A204.1 (cell line): ENCODE measurements at regions not wholly inside any gene's neighbourhood (a gene's known extent, or its start where the extent isn't known, plus 50 kb on each side); places are given as distances from the start of the nearest gene placed in this dataset.

ENCODE experiments used
- FAIRE-seq: peaks from 2 replicates; lab custom pipeline; 2012; peaks lifted over from hg19 to GRCh38; lab: Jason Lieb, UNC

GRCh38 chr7:95718577-95719410, 53.6 kb upstream of the DYNC1I1 start:
- peak; percentile 97 for FAIRE-seq

GRCh38 chr7:95716357-95717122, 55.8 kb upstream of the DYNC1I1 start:
- FAIRE-seq, result no peak

- no peak for FAIRE-seq
Observed at GRCh38 chr7:95715274-95715673, 57.1 kb upstream of the DYNC1I1 start.

- FAIRE-seq, result no peak
Observed at GRCh38 chr7:95710711-95711110, 61.6 kb upstream of the DYNC1I1 start.

GRCh38 chr7:95700917-95701316, 71.4 kb upstream of the DYNC1I1 start:
- FAIRE-seq, result no peak

- no peak for FAIRE-seq
Observed at GRCh38 chr7:95694334-95694733, 78.0 kb upstream of the DYNC1I1 start.

- no peak for FAIRE-seq
Observed at GRCh38 chr7:95693551-95694333, 78.6 kb upstream of the DYNC1I1 start.

GRCh38 chr7:95691464-95691863, 80.9 kb upstream of the DYNC1I1 start:
- FAIRE-seq, result no peak

GRCh38 chr7:95690367-95690947, 81.9 kb upstream of the DYNC1I1 start:
- FAIRE-seq, result peak; percentile 91

GRCh38 chr7:95688931-95689495, 83.3 kb upstream of the DYNC1I1 start:
- no peak for FAIRE-seq

- peak; percentile 90 for FAIRE-seq
Observed at GRCh38 chr7:95687759-95688343, 84.5 kb upstream of the DYNC1I1 start.

- FAIRE-seq, result peak; percentile 25
Observed at GRCh38 chr7:95686109-95686508, 86.2 kb upstream of the DYNC1I1 start.

- no peak for FAIRE-seq
Observed at GRCh38 chr7:95684505-95684904, 87.8 kb upstream of the DYNC1I1 start.

- peak; percentile 58 for FAIRE-seq
Observed at GRCh38 chr7:95684037-95684436, 87.7 kb upstream of the PDK4 start.

- FAIRE-seq, result no peak
Observed at GRCh38 chr7:95682913-95683312, 86.6 kb upstream of the PDK4 start.

- no peak for FAIRE-seq
Observed at GRCh38 chr7:95676691-95677090, 80.4 kb upstream of the PDK4 start.

GRCh38 chr7:95675632-95676031, 79.3 kb upstream of the PDK4 start:
- FAIRE-seq, result no peak

GRCh38 chr7:95675016-95675415, 78.7 kb upstream of the PDK4 start:
- no peak for FAIRE-seq

- FAIRE-seq, result no peak
Observed at GRCh38 chr7:95674101-95674500, 77.8 kb upstream of the PDK4 start.

- no peak for FAIRE-seq
Observed at GRCh38 chr7:95672434-95672833, 76.1 kb upstream of the PDK4 start.

- no peak for FAIRE-seq
Observed at GRCh38 chr7:95669513-95669912, 73.2 kb upstream of the PDK4 start.
